Left ventricle myocardium superior (tissue), 1 donor: ENCODE measurements at regions not wholly inside any gene's neighbourhood (a gene's known extent, or its start where the extent isn't known, plus 50 kb on each side); places are given as distances from the start of the nearest gene placed in this dataset.
A peak's percentile ranks its signal among the peaks of the same experiment; 100 is the strongest.
"Not testable (repeated sequence)": the region's sequence is repeated elsewhere in the genome, so short reads cannot be mapped to it uniquely, and the experiment has no call there.

Source experiments
- ATAC-seq: fragments of 200-7000 bp; cut with Tn5 transposase; one replicate; pipeline ENCODE4 v1.9.1; 2020; ENCODE audit warnings: mild to moderate bottlenecking, moderate library complexity
- DNase-seq: peaks from one replicate; pipeline ENCODE4 v3.0.0-alpha.2; 2020
- intact Hi-C: fragments of 100-400 bp; cut with micrococcal nuclease; formaldehyde crosslinking; loops from one replicate; pipeline ENCODE4 v1.11.0; 2022
- donor health status: DM: no; HTN: yes; CAD: no; lungs with severe emphysema.

- ATAC-seq = no peak
- intact Hi-C loops = loop anchor here (10.0 kb wide), 1 partner anchor 104 kb away; no protein-coding TSS in a partner anchor
Observed at GRCh38 chr12:124679047-124679446, 111.6 kb upstream of the NCOR2 start.

GRCh38 chr12:124678421-124678893 lies 111.0 kb upstream of the NCOR2 start:
- ATAC-seq (no peak), DNase-seq (no peak)
- intact Hi-C loops = loop anchor here (10.0 kb wide), 1 partner anchor 104 kb away; no protein-coding TSS in a partner anchor

More at GRCh38 chr12:124679047-124679446, 111.6 kb upstream of the NCOR2 start:
- DNase-seq = no peak

DNA sequence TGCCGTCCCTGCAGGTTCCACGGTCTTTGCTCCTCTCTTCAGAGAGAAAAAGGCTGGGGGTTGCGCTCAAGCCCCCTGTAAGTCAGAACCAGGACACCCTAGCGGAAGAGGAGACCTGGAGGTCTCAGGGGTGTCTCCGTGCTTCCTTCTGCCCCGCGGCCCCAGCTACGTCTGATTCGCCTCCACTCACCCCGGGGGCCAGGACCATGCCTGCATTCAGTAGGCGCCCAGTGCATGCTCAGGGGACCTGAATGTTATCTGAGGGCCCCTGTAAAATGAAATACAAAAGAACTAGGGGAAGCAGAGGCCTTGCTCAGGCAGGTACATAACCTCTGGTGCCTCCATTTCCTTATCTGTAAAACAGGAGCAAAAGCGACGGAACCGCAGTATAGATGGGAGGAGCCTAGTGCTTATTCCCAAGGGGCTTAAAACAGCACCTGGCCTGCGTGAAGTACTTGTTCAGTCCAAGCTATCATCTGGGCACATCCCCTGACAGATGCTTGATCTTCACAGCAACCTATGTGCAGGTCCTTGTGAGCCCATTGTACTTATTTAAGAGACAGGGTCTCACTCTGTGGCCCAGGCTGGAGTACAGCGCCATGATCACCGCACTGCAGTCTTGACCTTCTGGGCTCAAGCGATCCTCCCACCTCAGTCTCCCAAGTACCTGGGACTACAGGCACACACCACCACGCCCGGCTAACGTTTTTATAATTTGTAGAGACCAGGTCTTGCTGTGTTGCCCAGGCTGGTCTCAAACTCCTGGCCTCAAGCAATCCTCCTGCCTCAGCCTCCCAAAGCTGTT lies 110.3 kb upstream of the NCOR2 start:
- intact Hi-C loops = loop anchor here (10.0 kb wide), 1 partner anchor 103 kb away; no protein-coding TSS in a partner anchor

DNA sequence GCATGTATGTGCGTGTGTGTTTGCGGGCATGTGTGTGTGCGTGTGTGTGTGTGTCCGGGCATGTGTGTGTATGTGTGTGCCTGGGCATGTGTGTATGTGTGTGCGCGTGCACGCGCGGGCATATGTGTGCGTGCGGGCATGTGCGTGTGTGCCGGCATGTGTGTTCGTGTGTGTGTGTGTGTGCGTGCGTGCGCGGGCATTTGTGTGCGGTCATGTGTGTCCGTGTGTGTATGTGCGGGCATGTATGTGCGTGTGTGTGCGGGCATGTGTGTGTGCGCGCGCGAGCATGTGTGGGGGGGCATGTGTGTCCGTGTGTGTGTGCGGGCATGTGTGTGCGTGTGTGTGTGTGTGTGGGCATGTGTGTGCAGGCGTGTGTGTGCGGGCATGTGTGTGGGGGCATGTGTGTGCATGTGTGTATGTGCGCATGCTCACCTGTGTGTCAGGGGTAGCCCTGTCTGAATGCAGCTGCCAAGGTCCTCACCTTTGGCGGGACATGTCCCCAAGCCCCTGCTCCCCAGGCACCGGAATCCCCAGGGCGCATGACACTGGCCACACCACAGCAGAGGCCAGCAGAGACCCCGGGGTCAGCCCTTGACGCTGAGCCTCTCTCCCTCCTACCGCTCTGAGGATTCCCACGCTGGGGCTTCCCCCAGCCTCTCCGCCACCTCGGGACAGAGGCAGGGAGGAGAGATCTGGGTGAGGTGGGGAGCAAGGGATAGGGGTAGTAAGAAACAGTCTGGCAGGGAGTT lies 109.5 kb upstream of the NCOR2 start:
- intact Hi-C loops = loop anchor here (10.0 kb wide), 1 partner anchor 102 kb away; no protein-coding TSS in a partner anchor
- ATAC-seq = no peak
- DNase-seq = no peak

More for the DNA sequence above, 110.3 kb upstream of the NCOR2 start:
- DNase-seq = no peak
- ATAC-seq = no peak

DNA sequence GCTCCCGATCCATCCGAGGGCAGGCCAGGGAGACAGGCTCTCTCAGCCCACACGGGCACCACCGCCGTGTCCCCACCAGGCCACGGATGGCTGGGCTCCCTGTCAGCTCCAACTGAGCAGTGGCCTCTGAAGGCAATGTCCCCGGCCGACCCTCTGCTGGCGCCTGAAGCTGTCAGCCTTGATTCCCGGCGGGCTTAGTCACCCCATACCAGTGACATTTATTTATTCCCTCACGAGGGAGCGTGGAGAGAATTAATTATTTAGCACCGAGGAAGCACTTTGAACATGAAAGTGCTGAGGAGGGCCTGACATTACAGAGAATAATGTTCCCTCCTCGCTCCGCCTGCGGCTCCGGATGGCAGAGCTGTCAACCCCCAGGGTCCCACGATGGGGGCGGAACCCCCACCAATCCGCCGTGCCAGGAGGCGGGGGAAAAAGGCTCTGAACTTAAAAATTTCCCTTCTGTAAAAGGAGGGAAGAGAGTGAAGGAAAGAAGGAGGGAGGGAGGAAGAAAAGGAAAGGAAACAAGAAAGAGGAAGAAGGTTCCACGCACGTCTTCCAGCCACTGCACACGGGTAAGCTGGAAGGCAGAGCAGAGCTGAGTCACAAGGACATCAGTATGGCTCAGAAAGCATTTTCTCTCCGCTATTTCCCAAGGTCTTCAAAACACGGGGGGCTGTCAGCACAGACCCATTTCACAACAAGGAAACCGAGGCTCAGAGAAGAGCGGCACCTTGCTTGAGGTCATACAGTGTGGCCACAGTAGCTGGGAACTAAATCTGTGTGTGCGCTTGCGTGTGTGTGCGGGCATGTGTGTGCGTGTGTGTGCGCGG lies 108.7 kb upstream of the NCOR2 start:
- intact Hi-C loops = loop anchor here (10.0 kb wide), 1 partner anchor 101 kb away; no protein-coding TSS in a partner anchor
- peak; percentile 57 for DNase-seq
- ATAC-seq = peak; percentile 58

GRCh38 chr12:124674937-124675336 lies 107.5 kb upstream of the NCOR2 start:
- DNase-seq = no peak
- no peak for ATAC-seq
- intact Hi-C loops = loop anchor here (10.0 kb wide), 1 partner anchor 100 kb away; no protein-coding TSS in a partner anchor

DNA sequence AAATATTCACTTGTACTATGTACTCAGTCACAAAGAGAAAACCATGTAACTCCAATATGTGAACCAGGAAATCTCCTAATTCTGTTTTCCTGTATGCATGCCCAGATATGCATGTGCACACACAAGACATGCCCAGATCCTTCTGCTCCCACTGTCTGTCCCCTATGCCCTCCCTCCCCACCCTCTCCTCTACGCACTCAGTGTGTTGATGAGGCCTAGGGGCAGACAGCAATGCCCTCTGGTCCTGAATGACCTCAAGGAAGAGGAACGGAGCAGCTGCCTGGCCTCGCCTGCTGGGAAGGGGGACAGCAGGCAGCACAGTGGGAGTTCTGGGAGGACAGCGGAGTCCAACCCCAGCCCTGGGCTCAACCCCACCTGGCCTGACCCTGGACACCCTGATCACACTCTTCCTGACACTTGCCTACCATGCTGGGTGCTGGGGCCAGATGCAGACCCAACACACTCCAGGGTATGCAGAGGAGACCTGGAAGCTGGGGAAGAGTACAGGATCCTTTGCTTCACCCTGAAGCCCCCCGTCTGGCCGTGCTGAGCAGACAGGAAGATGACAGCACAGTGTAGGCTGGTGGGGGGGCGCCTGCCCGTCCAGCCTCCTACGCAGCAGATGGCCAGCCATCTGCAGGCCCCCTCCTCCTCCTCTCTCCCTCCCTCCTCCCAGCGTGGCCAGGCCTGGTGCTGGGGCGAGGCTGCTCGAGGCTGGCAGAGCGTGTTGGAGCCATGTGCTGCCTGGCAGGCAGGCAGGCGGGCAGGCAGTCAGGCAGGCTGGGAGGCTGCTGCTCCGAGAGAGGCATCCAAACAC lies 106.6 kb upstream of the NCOR2 start:
- ATAC-seq = no peak
- intact Hi-C loops = loop anchor here (10.0 kb wide), 1 partner anchor 99 kb away; no protein-coding TSS in a partner anchor
- DNase-seq = no peak

GRCh38 chr12:124669271-124669721 lies 101.9 kb upstream of the NCOR2 start:
- DNase-seq, intact Hi-C loops: not testable (repeated sequence)
- peak; percentile 17 for ATAC-seq

DNA sequence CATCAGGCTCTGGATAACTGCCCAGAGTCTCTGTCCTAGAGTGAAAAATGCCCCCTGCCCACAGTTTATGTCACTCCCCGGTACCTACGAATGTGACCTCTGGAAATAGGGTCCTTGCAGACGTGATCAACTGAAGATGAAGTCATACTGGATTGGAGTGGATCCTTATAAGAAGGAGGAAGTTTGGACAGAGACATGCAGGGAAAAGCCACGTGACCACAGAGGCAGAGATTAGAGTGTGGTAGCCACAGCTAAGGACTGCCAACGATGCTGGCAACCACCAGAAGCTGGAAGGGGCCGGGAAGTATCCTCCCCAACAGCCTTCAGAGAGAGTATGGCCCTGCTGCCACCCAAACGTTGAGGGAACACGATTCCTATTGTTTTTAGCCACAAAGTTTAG lies 101.2 kb upstream of the NCOR2 start:
- intact Hi-C loops = no loop called here
- ATAC-seq = peak; percentile 44
- no peak for DNase-seq

- DNase-seq (no peak), ATAC-seq (peak; percentile 36)
- intact Hi-C loops = no loop called here
Observed at GRCh38 chr12:124667506-124668326, 100.3 kb upstream of the NCOR2 start.

- ATAC-seq (no peak), DNase-seq (no peak)
- intact Hi-C loops = no loop called here
Observed at GRCh38 chr12:124666722-124667259, 99.4 kb upstream of the NCOR2 start.

DNA sequence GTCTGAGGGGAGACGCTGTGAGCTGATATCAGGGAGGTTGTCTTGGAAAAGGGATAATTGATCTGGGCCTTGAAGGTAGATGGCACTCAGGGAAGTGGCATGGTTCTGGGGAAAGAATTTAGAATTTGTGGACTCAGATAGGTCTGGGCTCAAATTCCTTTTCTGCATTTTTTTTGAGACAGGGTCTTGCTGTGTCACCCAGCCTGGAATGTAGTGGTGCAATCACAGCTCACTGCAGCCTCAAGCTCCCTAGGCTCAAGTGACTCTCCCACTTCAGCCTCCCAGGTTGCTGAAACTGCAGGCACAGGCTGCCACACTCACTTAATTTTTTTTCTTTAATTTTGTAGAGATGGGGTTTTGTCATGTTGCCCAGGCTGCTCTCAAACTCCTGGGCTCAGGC lies 98.1 kb upstream of the NCOR2 start:
- ATAC-seq = no peak
- intact Hi-C loops = no loop called here

DNA sequence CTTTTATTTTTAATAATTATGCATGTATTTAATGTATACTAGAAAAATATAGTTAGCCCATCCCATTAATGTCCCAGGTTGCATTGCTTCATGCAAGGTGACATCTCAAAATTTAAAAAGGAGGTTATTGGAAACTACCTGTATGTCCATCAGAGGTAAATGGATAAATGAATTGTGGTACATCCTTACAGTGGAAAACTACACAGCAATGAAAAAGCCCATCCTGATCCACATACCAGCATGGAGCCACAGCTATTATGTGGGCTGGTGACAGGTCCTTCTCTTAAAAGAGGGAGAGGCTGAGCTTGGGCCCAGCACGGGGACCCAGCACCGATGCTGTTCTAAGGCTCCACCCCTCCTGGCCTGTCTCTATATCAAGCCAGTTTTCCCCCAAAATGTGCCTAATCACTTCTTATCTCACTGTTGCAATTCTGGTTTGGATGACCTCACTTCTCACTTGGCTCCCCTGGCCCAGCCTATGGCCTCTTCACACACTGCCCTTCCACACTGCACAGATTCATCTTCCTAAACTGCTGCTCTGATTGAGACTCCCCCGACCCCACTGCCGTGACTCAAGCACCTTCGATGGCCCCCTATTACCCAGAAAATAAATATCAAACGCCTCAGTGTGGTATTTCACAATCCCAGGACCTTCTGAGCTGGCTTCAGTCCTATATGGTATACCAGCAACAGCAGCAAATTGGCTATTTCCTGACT lies 97.1 kb upstream of the NCOR2 start:
- intact Hi-C loops = no loop called here
- ATAC-seq (peak; percentile 30), DNase-seq (no peak)

More for the DNA sequence above, 98.1 kb upstream of the NCOR2 start:
- no peak for DNase-seq

DNA sequence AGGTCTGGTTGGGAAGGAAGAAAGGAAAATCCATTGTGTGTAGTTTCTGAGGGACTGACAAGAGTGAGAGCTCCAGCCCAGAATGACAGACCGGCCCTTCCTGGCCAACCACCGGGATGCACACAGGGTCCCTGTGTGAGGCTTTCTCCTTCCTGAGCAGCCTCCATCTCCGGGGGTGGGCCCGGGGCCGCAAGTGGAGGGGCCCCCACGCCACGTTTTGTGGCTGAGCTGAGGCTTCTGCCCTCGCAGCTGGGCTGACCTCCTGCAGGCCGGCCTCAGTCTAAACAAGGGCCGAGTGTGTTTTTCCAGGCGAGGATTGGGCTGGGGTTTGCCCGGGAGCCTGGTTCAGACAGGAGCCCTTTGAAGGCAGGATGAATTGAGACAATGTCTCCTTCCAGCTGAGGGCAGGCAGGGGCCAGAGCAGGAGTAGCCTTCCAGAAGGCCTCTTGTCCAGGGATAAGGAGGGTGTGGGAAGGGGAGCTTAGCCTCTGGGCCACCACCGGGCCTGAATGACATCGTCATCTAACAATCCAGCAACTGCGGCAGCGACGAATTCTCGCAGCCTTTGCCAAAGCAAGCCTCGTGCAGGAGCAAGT lies 96.5 kb upstream of the NCOR2 start:
- ATAC-seq (peak; percentile 10), DNase-seq (no peak)
- intact Hi-C loops = no loop called here

- no peak for ATAC-seq
- intact Hi-C loops = no loop called here
- no peak for DNase-seq
Observed at GRCh38 chr12:124663206-124663605, 95.8 kb upstream of the NCOR2 start.

DNA sequence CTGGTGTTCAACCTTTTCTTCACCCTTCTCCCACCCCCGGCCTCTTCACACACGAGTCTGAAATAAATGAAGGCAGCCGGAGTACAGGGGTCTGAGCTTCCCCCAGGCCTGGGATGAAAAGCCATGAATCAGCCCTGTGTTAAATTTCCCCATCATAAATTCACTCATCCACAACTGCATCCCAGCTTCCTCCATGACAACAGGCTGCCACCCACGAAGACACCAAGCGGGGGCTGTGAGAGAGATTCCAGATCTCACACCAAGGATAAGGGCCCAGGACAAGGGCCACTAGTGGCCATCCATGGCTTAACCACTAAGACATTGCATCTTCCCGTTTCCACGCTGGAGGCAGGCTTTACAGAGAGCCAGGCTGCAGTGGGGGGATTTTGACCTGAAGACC lies 93.9 kb upstream of the NCOR2 start:
- no peak for ATAC-seq
- intact Hi-C loops = no loop called here
- peak; percentile 13 for DNase-seq
